H1 (cell line): ENCODE measurements at regions not wholly inside any gene's neighbourhood (a gene's known extent, or its start where the extent isn't known, plus 50 kb on each side); places are given as distances from the start of the nearest gene placed in this dataset.

Source experiments
- CTBP2 ChIP-seq: IDR thresholded peaks from 2 replicates; pipeline ENCODE4 v1.7.0; 2011; ENCODE audit warnings: borderline replicate concordance, mild to moderate bottlenecking, moderate library complexity, mixed read lengths, low read length; ENCODE audit not compliant: insufficient read depth, insufficient read length
- KDM1A ChIP-seq: fragments of 200-600, 300-600 bp; sonication (generic); IDR thresholded peaks from 2 replicates; pipeline ENCODE4 v1.7.1; 2016; ENCODE audit warnings: mild to moderate bottlenecking, low read length, borderline replicate concordance
- MAFK ChIP-seq: IDR thresholded peaks from 2 replicates; pipeline ENCODE4 v1.6.1; 2012; ENCODE audit warnings: low read depth, mild to moderate bottlenecking, improper control_type of control experiment, low read length
- SUZ12 ChIP-seq: fragments of 200-600 bp; sonication (generic); IDR thresholded peaks from 2 replicates; pipeline ENCODE4 v1.6.1; 2012; ENCODE audit warnings: mild to moderate bottlenecking, inconsistent platforms, low read length, moderate library complexity, mixed read lengths
- TAF1 ChIP-seq: IDR thresholded peaks from 2 replicates; pipeline ENCODE4 v1.6.1; 2011; ENCODE audit warnings: mild to moderate bottlenecking, low read depth, low read length
- TEAD4 ChIP-seq: IDR thresholded peaks from 2 replicates; pipeline ENCODE4 v1.6.1; 2012; ENCODE audit warnings: low read depth, low read length, inconsistent platforms, mixed read lengths
- TF ChIP-seq, protein P1 (sequence below), 3 experiments: IDR thresholded peaks; 1 replicate in 2 of 3; 2 replicates in 1 of 3; pipeline versions ENCODE4 v1.5.1 to v1.6.1; 2011; ENCODE audit warnings: low read length in 3 of 3, mild to moderate bottlenecking in 3 of 3, inconsistent platforms in 2 of 3, low read depth in 1 of 3, moderate library complexity in 1 of 3; ENCODE audit not compliant: insufficient read depth in 1 of 3; ENCODE audit errors: control extremely low read depth in 1 of 3

GRCh38 chr2:200040831-200041230 is 85.4 kb downstream of the MAIP1 start (continued):
- TF ChIP-seq, protein P1, sequence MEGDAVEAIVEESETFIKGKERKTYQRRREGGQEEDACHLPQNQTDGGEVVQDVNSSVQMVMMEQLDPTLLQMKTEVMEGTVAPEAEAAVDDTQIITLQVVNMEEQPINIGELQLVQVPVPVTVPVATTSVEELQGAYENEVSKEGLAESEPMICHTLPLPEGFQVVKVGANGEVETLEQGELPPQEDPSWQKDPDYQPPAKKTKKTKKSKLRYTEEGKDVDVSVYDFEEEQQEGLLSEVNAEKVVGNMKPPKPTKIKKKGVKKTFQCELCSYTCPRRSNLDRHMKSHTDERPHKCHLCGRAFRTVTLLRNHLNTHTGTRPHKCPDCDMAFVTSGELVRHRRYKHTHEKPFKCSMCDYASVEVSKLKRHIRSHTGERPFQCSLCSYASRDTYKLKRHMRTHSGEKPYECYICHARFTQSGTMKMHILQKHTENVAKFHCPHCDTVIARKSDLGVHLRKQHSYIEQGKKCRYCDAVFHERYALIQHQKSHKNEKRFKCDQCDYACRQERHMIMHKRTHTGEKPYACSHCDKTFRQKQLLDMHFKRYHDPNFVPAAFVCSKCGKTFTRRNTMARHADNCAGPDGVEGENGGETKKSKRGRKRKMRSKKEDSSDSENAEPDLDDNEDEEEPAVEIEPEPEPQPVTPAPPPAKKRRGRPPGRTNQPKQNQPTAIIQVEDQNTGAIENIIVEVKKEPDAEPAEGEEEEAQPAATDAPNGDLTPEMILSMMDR (IDR thresholded peaks at IDR 0.05; ENCODE audit: control extremely low read depth in 1 of 3, insufficient read depth in 1 of 3, low read depth in 1 of 3, low read length in 3 of 3), result no peak
- TF ChIP-seq MAFK, result no peak
- no peak for TF ChIP-seq KDM1A
- no peak for TF ChIP-seq TAF1
- TF ChIP-seq SUZ12, result no peak
- no peak for TF ChIP-seq CTBP2
- TF ChIP-seq TEAD4, result no peak
